Gastrocnemius medialis (tissue), 4 donors: ENCODE measurements at regions not wholly inside any gene's neighbourhood (a gene's known extent, or its start where the extent isn't known, plus 50 kb on each side); places are given as distances from the start of the nearest gene placed in this dataset.

Experiments
- POLR2A ChIP-seq, 2 donors: fragments of 450-650 bp; IDR thresholded peaks; one replicate each; pipeline ENCODE4 v1.6.1; 2017; ENCODE audit warnings: antibody characterized with exemption in 2 of 2, mild to moderate bottlenecking in 2 of 2, moderate library complexity in 2 of 2
- TF ChIP-seq, protein P1 (sequence below), 5 experiments: fragments of 450-650 bp in 3 of 5; fragments of 200-600 bp in 2 of 5; sonication (generic) in 2 of 5; IDR thresholded peaks in 4 of 5; conservative IDR thresholded peaks in 1 of 5; 1 replicate in 4 of 5; 2 replicates in 1 of 5; pipeline ENCODE4 v1.5.1; 2016 to 2019; ENCODE audit warnings: antibody characterized with exemption in 5 of 5, mild to moderate bottlenecking in 3 of 5, moderate library complexity in 3 of 5

GRCh38 chr13:87788363-87788762 lies 117.2 kb downstream of the SLITRK5 start:
- TF ChIP-seq, protein P1, sequence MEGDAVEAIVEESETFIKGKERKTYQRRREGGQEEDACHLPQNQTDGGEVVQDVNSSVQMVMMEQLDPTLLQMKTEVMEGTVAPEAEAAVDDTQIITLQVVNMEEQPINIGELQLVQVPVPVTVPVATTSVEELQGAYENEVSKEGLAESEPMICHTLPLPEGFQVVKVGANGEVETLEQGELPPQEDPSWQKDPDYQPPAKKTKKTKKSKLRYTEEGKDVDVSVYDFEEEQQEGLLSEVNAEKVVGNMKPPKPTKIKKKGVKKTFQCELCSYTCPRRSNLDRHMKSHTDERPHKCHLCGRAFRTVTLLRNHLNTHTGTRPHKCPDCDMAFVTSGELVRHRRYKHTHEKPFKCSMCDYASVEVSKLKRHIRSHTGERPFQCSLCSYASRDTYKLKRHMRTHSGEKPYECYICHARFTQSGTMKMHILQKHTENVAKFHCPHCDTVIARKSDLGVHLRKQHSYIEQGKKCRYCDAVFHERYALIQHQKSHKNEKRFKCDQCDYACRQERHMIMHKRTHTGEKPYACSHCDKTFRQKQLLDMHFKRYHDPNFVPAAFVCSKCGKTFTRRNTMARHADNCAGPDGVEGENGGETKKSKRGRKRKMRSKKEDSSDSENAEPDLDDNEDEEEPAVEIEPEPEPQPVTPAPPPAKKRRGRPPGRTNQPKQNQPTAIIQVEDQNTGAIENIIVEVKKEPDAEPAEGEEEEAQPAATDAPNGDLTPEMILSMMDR (IDR thresholded peaks at IDR 0.05 in 4 of 5, conservative IDR thresholded peaks at IDR 0.05 in 1 of 5): no peak
- no peak for TF ChIP-seq POLR2A (IDR thresholded peaks at IDR 0.05)
